SK-N-SH (cell line): ENCODE measurements at regions not wholly inside any gene's neighbourhood (a gene's known extent, or its start where the extent isn't known, plus 50 kb on each side); places are given as distances from the start of the nearest gene placed in this dataset.
"Not testable (repeated sequence)": the region's sequence is repeated elsewhere in the genome, so short reads cannot be mapped to it uniquely, and the experiment has no call there.

Experiments used
- EZH2phosphoT487 ChIP-seq: fragments of 200-600 bp; sonication (generic); IDR thresholded peaks from 2 replicates; pipeline ENCODE4 v1.6.1; 2017; ENCODE audit warnings: low read depth, mixed run types, mild to moderate bottlenecking, antibody characterized with exemption, moderate library complexity, borderline replicate concordance
- FOXJ3 ChIP-seq: sonication (generic); formaldehyde crosslinking; IDR thresholded peaks from 2 replicates; pipeline ENCODE4 v1.5.1; 2020; ENCODE audit warnings: mild to moderate bottlenecking, missing genetic modification reagents
- FOXM1 ChIP-seq: IDR thresholded peaks from 2 replicates; pipeline ENCODE4 v1.4.0; 2012; ENCODE audit warnings: low read depth, mild to moderate bottlenecking
- GABPA ChIP-seq: IDR thresholded peaks from 2 replicates; pipeline ENCODE4 v1.4.0; 2012; ENCODE audit warnings: low read depth, mild to moderate bottlenecking
- POLR2AphosphoS5 ChIP-seq: IDR thresholded peaks from 2 replicates; pipeline ENCODE4 v1.6.1; 2012; ENCODE audit warnings: low read depth, low read length
- TF ChIP-seq, protein P1 (sequence below): fragments of 200-600 bp; sonication (generic); IDR thresholded peaks from 2 replicates; pipeline ENCODE4 v1.6.1; 2017; ENCODE audit warnings: antibody characterized with exemption, mild to moderate bottlenecking, moderate library complexity

GRCh38 chr9:94415111-94415510, 86.7 kb upstream of the NUTM2F start:
- TF ChIP-seq EZH2phosphoT487; POLR2AphosphoS5; FOXJ3 (CRISPR knock-in tag); FOXM1; GABPA: not testable (repeated sequence)
- TF ChIP-seq, protein P1, sequence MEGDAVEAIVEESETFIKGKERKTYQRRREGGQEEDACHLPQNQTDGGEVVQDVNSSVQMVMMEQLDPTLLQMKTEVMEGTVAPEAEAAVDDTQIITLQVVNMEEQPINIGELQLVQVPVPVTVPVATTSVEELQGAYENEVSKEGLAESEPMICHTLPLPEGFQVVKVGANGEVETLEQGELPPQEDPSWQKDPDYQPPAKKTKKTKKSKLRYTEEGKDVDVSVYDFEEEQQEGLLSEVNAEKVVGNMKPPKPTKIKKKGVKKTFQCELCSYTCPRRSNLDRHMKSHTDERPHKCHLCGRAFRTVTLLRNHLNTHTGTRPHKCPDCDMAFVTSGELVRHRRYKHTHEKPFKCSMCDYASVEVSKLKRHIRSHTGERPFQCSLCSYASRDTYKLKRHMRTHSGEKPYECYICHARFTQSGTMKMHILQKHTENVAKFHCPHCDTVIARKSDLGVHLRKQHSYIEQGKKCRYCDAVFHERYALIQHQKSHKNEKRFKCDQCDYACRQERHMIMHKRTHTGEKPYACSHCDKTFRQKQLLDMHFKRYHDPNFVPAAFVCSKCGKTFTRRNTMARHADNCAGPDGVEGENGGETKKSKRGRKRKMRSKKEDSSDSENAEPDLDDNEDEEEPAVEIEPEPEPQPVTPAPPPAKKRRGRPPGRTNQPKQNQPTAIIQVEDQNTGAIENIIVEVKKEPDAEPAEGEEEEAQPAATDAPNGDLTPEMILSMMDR = not testable (repeated sequence)
